GM12891 (cell line): ENCODE measurements at regions not wholly inside any gene's neighbourhood (a gene's known extent, or its start where the extent isn't known, plus 50 kb on each side); places are given as distances from the start of the nearest gene placed in this dataset.
"Not testable (repeated sequence)": the region's sequence is repeated elsewhere in the genome, so short reads cannot be mapped to it uniquely, and the experiment has no call there.

Source experiments
- DNase-seq: peaks from one replicate; pipeline ENCODE4 v3.0.0; 2011; ENCODE audit warnings: low spot score; ENCODE audit not compliant: insufficient read length
- FAIRE-seq: peaks from 2 replicates; lab custom pipeline; 2011; peaks lifted over from hg19 to GRCh38; lab: Jason Lieb, UNC
- PAX5 ChIP-seq: IDR thresholded peaks from 2 replicates; pipeline ENCODE4 v1.6.1; 2011; ENCODE audit warnings: low read length, moderate library complexity, mild to moderate bottlenecking; ENCODE audit not compliant: insufficient read depth, severe bottlenecking
- POLR2A ChIP-seq: IDR thresholded peaks from 2 replicates; pipeline ENCODE4 v1.6.1; 2011; ENCODE audit warnings: low read depth, low read length, control low read depth
- POLR2AphosphoS5 ChIP-seq: IDR thresholded peaks from 2 replicates; pipeline ENCODE4 v1.6.1; 2011; ENCODE audit warnings: low read depth, low read length, control low read depth
- POU2F2 ChIP-seq: IDR thresholded peaks from 2 replicates; pipeline ENCODE4 v1.6.1; 2011; ENCODE audit warnings: low read depth, mild to moderate bottlenecking, control low read depth, low read length, moderate library complexity
- SPI1 ChIP-seq: IDR thresholded peaks from 2 replicates; pipeline ENCODE4 v1.6.1; 2011; ENCODE audit warnings: low read depth, low read length, control low read depth
- TAF1 ChIP-seq: IDR thresholded peaks from 2 replicates; pipeline ENCODE4 v1.6.1; 2011; ENCODE audit warnings: low read depth, low read length, control low read depth

- DNase-seq: no peak
- no peak for TF ChIP-seq POU2F2
- TF ChIP-seq POLR2AphosphoS5: no peak
- no peak for TF ChIP-seq TAF1
- no peak for TF ChIP-seq POLR2A
- TF ChIP-seq PAX5: no peak
- TF ChIP-seq SPI1: no peak
- FAIRE-seq: no peak
These were observed 68.9 kb downstream of the CYP26B1 start for GRCh38 chr2:72078773-72079172.

DNA sequence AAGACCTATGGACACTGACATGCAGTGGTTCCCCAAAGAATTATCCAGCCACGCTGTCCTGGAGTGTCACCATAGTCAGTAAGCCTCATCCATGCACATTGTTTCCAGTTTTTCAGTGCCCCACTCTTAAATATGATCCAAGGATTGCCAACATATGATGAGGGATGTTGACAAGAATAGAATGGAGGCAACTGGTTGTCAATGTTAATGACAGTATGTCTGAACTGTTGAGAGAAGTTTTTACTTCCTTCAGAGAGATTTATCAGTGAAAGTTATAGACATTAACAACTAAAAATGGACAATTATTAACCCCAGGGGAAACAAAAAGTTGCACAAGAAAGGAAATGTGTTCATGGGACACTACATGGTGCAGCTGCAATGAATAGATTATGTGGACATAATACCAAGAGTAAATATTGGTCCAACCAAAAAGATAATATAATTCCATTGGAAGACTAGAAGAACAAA is 69.9 kb downstream of the CYP26B1 start:
- FAIRE-seq (no peak), DNase-seq (no peak)
- TF ChIP-seq POU2F2: no peak
- no peak for TF ChIP-seq TAF1
- TF ChIP-seq SPI1: no peak
- TF ChIP-seq POLR2A: no peak
- TF ChIP-seq PAX5: no peak
- TF ChIP-seq POLR2AphosphoS5: no peak

GRCh38 chr2:72073373-72073772 is 74.3 kb downstream of the CYP26B1 start:
- DNase-seq, FAIRE-seq: not testable (repeated sequence)

GRCh38 chr2:72064197-72064596 is 83.5 kb downstream of the CYP26B1 start:
- not testable (repeated sequence) for FAIRE-seq, DNase-seq

DNA sequence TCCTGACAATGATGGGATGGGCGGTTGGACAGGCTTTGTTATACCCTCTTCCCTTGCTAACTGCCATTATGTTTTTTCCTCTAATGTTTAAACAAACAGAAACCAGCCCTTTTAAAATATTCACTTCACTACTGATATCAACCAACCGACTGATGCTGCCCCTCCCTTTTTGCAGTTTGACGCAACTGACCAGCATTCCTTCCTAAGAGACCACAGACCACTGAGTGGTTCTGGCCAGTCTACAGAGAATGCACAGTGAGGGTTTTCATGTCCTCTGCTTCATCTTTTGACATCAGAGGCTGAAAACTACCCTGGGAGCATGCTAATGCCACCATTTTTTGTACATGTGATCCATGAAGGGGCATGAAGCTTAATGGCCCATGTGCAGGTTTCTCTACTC is 85.3 kb downstream of the CYP26B1 start:
- TF ChIP-seq POLR2AphosphoS5 (no peak), POLR2A (no peak), TAF1 (no peak)
- DNase-seq (no peak), FAIRE-seq (no peak)

DNA sequence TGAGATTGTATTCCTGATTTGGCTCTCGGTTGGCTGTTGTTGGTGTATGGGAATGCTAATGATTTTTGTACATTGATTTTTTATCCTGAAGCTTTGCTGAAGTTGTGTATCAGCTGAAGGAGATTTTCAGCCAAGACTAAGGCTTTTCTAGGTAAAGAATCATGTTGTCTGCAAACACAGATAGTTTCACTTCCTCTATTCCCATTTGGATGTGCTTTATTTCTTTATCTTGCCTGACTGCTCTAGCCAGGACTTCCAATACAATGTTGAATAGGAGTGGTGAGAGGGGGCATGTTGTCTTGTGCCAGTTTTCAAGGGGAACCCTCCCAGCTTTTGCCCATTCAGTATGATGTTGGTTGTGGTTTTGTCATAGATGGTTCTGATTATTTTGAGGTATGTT is 90.4 kb downstream of the CYP26B1 start:
- no peak for FAIRE-seq
- peak; percentile 85 for TF ChIP-seq SPI1
- no peak for TF ChIP-seq POU2F2
- no peak for DNase-seq

DNA sequence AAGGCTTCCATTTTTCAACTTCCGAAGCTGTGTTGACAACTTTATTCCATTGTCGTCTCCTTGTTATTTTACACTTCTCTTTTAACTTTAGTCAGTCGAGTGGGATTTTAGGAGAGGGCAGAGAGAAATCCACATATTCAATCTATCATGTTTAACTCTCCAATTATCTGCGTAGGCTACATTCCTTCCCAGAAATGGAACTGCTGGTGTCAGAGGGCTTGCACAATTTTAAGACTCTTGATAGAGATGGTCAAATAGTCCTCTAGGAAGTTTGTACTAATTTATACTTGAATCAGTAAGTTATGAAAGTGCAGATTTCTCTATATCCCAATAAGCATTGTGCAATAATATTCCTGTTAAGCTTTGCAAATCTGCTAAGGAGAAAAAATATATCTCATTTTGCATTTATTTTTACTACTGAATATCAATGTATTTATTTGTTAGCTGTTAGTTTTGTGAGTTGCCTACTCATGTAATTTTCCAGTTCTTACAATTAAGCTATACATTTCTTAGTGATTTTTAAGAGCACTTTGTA is 95.6 kb downstream of the CYP26B1 start:
- DNase-seq (no peak), FAIRE-seq (no peak)
- TF ChIP-seq SPI1 (no peak), POLR2A (no peak), TAF1 (no peak), POU2F2 (no peak), POLR2AphosphoS5 (no peak)

DNA sequence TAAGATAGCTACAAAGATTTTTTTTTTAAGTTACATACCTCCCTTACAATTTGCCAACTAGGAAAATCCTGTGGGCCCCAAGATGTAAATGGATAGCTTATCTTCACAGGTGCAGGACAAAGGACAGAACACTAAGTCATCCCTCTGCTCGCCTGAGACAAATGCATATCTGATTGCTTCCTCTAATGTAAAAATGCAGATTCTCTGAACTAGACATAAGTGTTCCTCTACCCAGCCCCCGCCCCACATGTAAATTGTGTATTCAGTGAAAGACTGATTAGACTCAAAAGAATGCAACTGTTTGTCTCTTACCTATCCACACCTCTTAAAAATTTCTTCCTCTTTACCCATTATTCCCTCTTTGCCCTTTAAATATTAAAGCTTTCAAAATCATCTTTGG is 96.5 kb downstream of the CYP26B1 start:
- FAIRE-seq (no peak), DNase-seq (no peak)
- no peak for TF ChIP-seq TAF1
- TF ChIP-seq SPI1: no peak
- no peak for TF ChIP-seq POLR2AphosphoS5
- TF ChIP-seq POU2F2: no peak
- no peak for TF ChIP-seq POLR2A
- no peak for TF ChIP-seq PAX5

DNA sequence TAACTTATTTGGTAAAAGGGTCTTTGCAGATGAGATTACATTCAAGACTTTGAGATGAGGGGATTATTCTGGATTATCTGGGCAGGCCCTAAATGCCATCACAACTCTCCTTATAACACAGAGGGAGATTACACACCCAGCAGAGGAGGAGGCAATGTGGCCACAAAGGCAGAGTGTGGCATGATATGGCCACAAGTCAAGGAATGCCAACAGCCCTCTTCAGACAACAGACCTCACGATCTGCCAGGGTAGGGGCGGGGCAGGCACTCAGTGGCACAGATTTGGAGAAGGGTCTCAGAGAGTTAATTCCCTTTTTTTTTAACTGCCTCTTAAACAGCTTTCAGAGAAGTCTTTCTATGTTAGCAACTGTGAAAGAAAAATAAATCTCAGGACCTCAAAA is 96.9 kb downstream of the CYP26B1 start:
- FAIRE-seq (no peak), DNase-seq (no peak)
- TF ChIP-seq POU2F2 (no peak), SPI1 (no peak), PAX5 (no peak), TAF1 (no peak), POLR2A (no peak), POLR2AphosphoS5 (no peak)

DNA sequence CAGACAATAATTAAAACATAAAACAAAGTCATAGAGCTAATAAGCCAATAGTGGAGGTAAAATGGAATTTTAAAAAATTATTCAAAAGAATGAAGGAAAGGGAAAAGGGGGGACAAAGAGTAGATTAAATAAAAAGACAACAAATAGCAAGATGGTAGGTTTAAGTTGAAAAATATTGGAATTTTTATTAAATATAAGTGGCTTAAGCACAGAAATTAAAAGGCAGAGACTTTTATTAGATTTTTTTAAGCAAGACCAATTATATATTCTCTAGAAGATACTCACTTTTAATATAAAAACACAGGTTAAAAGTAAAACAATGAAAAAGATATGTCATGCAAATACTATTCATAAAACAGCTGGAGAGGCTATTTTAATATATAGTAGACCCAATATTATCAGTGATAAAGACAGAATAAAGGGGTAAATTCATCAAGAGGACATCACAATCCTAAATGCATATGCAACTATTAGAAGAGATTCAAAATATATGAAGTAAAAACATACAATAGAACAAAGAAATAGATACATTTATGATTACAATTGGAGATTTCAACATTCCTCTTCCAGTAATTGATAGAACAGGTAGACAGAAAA is 98.7 kb downstream of the CYP26B1 start:
- FAIRE-seq (no peak), DNase-seq (no peak)
- TF ChIP-seq SPI1 (no peak), POU2F2 (no peak), POLR2AphosphoS5 (no peak), TAF1 (no peak), PAX5 (no peak), POLR2A (no peak)

- no peak for FAIRE-seq
- TF ChIP-seq SPI1 (no peak), TAF1 (no peak), POU2F2 (no peak)
- DNase-seq: no peak
These were observed 103.7 kb downstream of the CYP26B1 start for GRCh38 chr2:72043985-72044384.
